ENCODE measurements at regions not wholly inside any gene's neighbourhood (a gene's known extent, or its start where the extent isn't known, plus 50 kb on each side); places are given as distances from the start of the nearest gene placed in this dataset.

- Histone ChIP-seq H3K9me3 (ENCODE audit: control insufficient read depth in 1 of 2, insufficient read depth in 1 of 2, low read depth in 1 of 2, low read length in 2 of 2) (no peaks in the 10 kb centered on the region), H3K4me2 (ENCODE audit: low read length) (no peak overlapping the region), H3K27me3 (ENCODE audit: insufficient read depth, low read length) (no peaks in the 10 kb centered on the region; the same call in 1 of the 2 replicates), H3K4me1 (ENCODE audit: control insufficient read depth in 1 of 2, insufficient read depth in 2 of 2, low read length in 2 of 2) (peaks cover 10% of the 10 kb centered on the region in 2 experiments), H3K4me3 (replicated peaks in 1 of 2; ENCODE audit: low read depth in 1 of 2, low read length in 2 of 2) (no peak overlapping the region), H3K79me2 (ENCODE audit: insufficient read depth, low read length) (no peaks in the 10 kb centered on the region), H3K27ac (ENCODE audit: low read depth, low read length) (no peak overlapping the region), H3K36me3 (ENCODE audit: control insufficient read depth in 1 of 2, insufficient read depth in 2 of 2, low read length in 2 of 2) (no peaks in the 10 kb centered on the region), H4K20me1 (ENCODE audit: insufficient read depth) (no peaks in the 10 kb centered on the region), H3K9me2 (ENCODE audit: insufficient read depth) (no peaks in the 10 kb centered on the region), H2AFZ (ENCODE audit: low read depth, low read length, poor library complexity, severe bottlenecking) (no peak overlapping the region), H3K9ac (ENCODE audit: low read length) (no peak overlapping the region)
- ATAC-seq (no peak), DNase-seq (ENCODE audit: low read depth, low spot score) (no peak)
- intact Hi-C loops (cut with micrococcal nuclease) = loop anchor here (5.0 to 10.0 kb wide), 2 partner anchors 98 to 156 kb away; no protein-coding TSS in a partner anchor
- POLR2A ChIA-PET = no interaction called here
- TF ChIP-seq POLR2A (IDR thresholded peaks at IDR 0.05; ENCODE audit: borderline replicate concordance, extremely low read depth, insufficient read depth, insufficient read length) (no peak), ELF1 (IDR thresholded peaks at IDR 0.05; ENCODE audit: borderline replicate concordance, low read depth) (no peak)
- RAD21 ChIA-PET (ENCODE audit: low non-redundant PET in 1 of 2, low total read pairs in 2 of 2, uncharacterized antibody in 2 of 2, unreplicated experiment in 2 of 2) = no interaction called here
- no TSS peak for BruUV-seq (replicated peaks)
- CTCF ChIA-PET = no interaction called here
Measured at GRCh38 chr5:174426388-174426787, 298.0 kb upstream of the MSX2 start.

GRCh38 chr5:174426851-174427250 is 297.5 kb upstream of the MSX2 start:
- H3K9me3 ChIP-seq (ENCODE audit: control insufficient read depth in 1 of 2, insufficient read depth in 1 of 2, low read depth in 1 of 2, low read length in 2 of 2) = no peaks in the 10 kb centered on the region
- no peak for DNase-seq (ENCODE audit: low read depth, low spot score)
- no peak overlapping the region for H3K4me2 ChIP-seq (ENCODE audit: low read length)
- no peaks in the 10 kb centered on the region for H3K79me2 ChIP-seq (ENCODE audit: insufficient read depth, low read length)
- ChIA-PET POLR2A (no interaction called here), CTCF (no interaction called here), RAD21 (ENCODE audit: low non-redundant PET in 1 of 2, low total read pairs in 2 of 2, uncharacterized antibody in 2 of 2, unreplicated experiment in 2 of 2) (no interaction called here)
- no peaks in the 10 kb centered on the region for H3K9me2 ChIP-seq (ENCODE audit: insufficient read depth)
- H3K27me3 ChIP-seq (ENCODE audit: insufficient read depth, low read length) = no peaks in the 10 kb centered on the region; the same call in 1 of the 2 replicates
- no peak for ATAC-seq
- no peak overlapping the region for H3K4me3 ChIP-seq (replicated peaks in 1 of 2; ENCODE audit: low read depth in 1 of 2, low read length in 2 of 2)
- H4K20me1 ChIP-seq (ENCODE audit: insufficient read depth) = no peaks in the 10 kb centered on the region
- H3K4me1 ChIP-seq (ENCODE audit: control insufficient read depth in 1 of 2, insufficient read depth in 2 of 2, low read length in 2 of 2) = peaks cover 11 to 14% of the 10 kb centered on the region in 2 experiments
- H3K9ac ChIP-seq (ENCODE audit: low read length) = no peak overlapping the region
- H3K36me3 ChIP-seq (ENCODE audit: control insufficient read depth in 1 of 2, insufficient read depth in 2 of 2, low read length in 2 of 2) = no peaks in the 10 kb centered on the region
- BruUV-seq (replicated peaks) = no TSS peak
- intact Hi-C loops (cut with micrococcal nuclease) = loop anchor here (5.0 to 10.0 kb wide), 2 partner anchors 98 to 155 kb away; no protein-coding TSS in a partner anchor
- H3K27ac ChIP-seq (ENCODE audit: low read depth, low read length) = no peak overlapping the region
- no peak overlapping the region for H2AFZ ChIP-seq (ENCODE audit: low read depth, low read length, poor library complexity, severe bottlenecking)
- TF ChIP-seq JUND (IDR thresholded peaks at IDR 0.05) (no peak), YY1 (IDR thresholded peaks at IDR 0.05; ENCODE audit: extremely low read depth, insufficient replicate concordance, low read depth, low read length) (no peak), EGR1 (IDR thresholded peaks at IDR 0.05; ENCODE audit: low read depth) (no peak), SP1 (IDR thresholded peaks at IDR 0.05; ENCODE audit: low read depth) (no peak), SIN3A (IDR thresholded peaks at IDR 0.05; ENCODE audit: low read depth) (no peak), TCF7L2 (IDR thresholded peaks at IDR 0.05; ENCODE audit: borderline replicate concordance, extremely low read depth, insufficient read depth, insufficient read length) (no peak), CEBPB (IDR thresholded peaks at IDR 0.05; ENCODE audit: low read depth) (no peak), ELF1 (IDR thresholded peaks at IDR 0.05; ENCODE audit: borderline replicate concordance, low read depth) (no peak), FOSL1 (IDR thresholded peaks at IDR 0.05; ENCODE audit: low read depth) (no peak), POLR2AphosphoS5 (IDR thresholded peaks at IDR 0.05; ENCODE audit: low read depth, low read length) (no peak), ATF3 (IDR thresholded peaks at IDR 0.05) (no peak), EZH2 (IDR thresholded peaks at IDR 0.05) (no peak), EZH2phosphoT487 (IDR thresholded peaks at IDR 0.05; ENCODE audit: borderline replicate concordance) (no peak), CBX3 (IDR thresholded peaks at IDR 0.05; ENCODE audit: low read depth) (no peak), POLR2A (IDR thresholded peaks at IDR 0.05; ENCODE audit: borderline replicate concordance, extremely low read depth, insufficient read depth, insufficient read length) (no peak), ZBTB33 (IDR thresholded peaks at IDR 0.05; ENCODE audit: extremely low read depth, insufficient replicate concordance, low read length) (no peak)
- TF ChIP-seq, protein P1, sequence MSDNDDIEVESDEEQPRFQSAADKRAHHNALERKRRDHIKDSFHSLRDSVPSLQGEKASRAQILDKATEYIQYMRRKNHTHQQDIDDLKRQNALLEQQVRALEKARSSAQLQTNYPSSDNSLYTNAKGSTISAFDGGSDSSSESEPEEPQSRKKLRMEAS (IDR thresholded peaks at IDR 0.05) = no peak
- TF ChIP-seq, protein P2, sequence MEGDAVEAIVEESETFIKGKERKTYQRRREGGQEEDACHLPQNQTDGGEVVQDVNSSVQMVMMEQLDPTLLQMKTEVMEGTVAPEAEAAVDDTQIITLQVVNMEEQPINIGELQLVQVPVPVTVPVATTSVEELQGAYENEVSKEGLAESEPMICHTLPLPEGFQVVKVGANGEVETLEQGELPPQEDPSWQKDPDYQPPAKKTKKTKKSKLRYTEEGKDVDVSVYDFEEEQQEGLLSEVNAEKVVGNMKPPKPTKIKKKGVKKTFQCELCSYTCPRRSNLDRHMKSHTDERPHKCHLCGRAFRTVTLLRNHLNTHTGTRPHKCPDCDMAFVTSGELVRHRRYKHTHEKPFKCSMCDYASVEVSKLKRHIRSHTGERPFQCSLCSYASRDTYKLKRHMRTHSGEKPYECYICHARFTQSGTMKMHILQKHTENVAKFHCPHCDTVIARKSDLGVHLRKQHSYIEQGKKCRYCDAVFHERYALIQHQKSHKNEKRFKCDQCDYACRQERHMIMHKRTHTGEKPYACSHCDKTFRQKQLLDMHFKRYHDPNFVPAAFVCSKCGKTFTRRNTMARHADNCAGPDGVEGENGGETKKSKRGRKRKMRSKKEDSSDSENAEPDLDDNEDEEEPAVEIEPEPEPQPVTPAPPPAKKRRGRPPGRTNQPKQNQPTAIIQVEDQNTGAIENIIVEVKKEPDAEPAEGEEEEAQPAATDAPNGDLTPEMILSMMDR (IDR thresholded peaks at IDR 0.05 in 2 of 3, conservative IDR thresholded peaks at IDR 0.05 in 1 of 3; ENCODE audit: borderline replicate concordance in 1 of 3, insufficient read depth in 1 of 3, low read depth in 2 of 3, low read length in 2 of 3) = no peak

All from HCT116 (cell line).